HEK293 (cell line): ENCODE measurements at regions not wholly inside any gene's neighbourhood (a gene's known extent, or its start where the extent isn't known, plus 50 kb on each side); places are given as distances from the start of the nearest gene placed in this dataset.

Experiments
- CTCF ChIA-PET: fragments of 350-600 bp; formaldehyde crosslinking; extraction: SDS; loops from one replicate; lab custom pipeline; 2021; ENCODE audit warnings: antibody characterized with exemption; lab: Yijun Ruan, JAX
- POLR2A ChIA-PET: fragments of 300-600 bp; formaldehyde crosslinking; extraction: SDS; loops from one replicate; lab custom pipeline; 2020; ENCODE audit warnings: antibody characterized with exemption, inconsistent platforms; lab: Yijun Ruan, JAX
- H3K27ac ChIP-seq: fragments of 200-500 bp; sonication (Bioruptor generic); 2 replicates; pipeline ENCODE4 v1.5.1; 2014; ENCODE audit warnings: low read depth, low read length, control low read depth, inconsistent platforms; ENCODE audit errors: extremely low read depth
- H3K36me3 ChIP-seq, 2 experiments: fragments of 200-500 bp in 1 of 2; sonication (Bioruptor generic) in 1 of 2; 1 replicate in 1 of 2; 2 replicates in 1 of 2; pipeline ENCODE4 v1.5.1; 2014 to 2017; ENCODE audit warnings: inconsistent platforms in 2 of 2, low read length in 2 of 2; ENCODE audit not compliant: control insufficient read depth in 2 of 2, insufficient read depth in 1 of 2
- H3K4me1 ChIP-seq: fragments of 200-500 bp; sonication (Bioruptor generic); 2 replicates; pipeline ENCODE4 v1.5.1; 2014; ENCODE audit warnings: mild to moderate bottlenecking, low read length, inconsistent platforms; ENCODE audit not compliant: control insufficient read depth, insufficient read depth
- H3K4me3 ChIP-seq: 2 replicates; pipeline ENCODE4 v1.5.1; 2011; ENCODE audit warnings: low read depth, mild to moderate bottlenecking, control low read depth, low read length, moderate library complexity
- H3K9me3 ChIP-seq: fragments of 200-500 bp; sonication (Bioruptor generic); 2 replicates; pipeline ENCODE4 v1.5.1; 2014; ENCODE audit warnings: low read depth, low read length, inconsistent platforms; ENCODE audit not compliant: control insufficient read depth, insufficient read depth
- FEZF1 ChIP-seq: fragments of 450-650 bp; formaldehyde crosslinking; IDR thresholded peaks from 2 replicates; pipeline ENCODE4 v1.5.1; 2016; ENCODE audit warnings: missing biosample characterization, missing genetic modification characterization
- IKZF3 ChIP-seq: fragments of 450-650 bp; IDR thresholded peaks from 2 replicates; pipeline ENCODE4 v1.5.0; 2018; ENCODE audit warnings: missing biosample characterization, mild to moderate bottlenecking, missing genetic modification characterization, moderate library complexity
- OVOL3 ChIP-seq: fragments of 450-650 bp; formaldehyde crosslinking; IDR thresholded peaks from 2 replicates; pipeline ENCODE4 v1.5.1; 2016; ENCODE audit warnings: missing biosample characterization, missing genetic modification characterization
- PRDM1 ChIP-seq: fragments of 450-650 bp; formaldehyde crosslinking; IDR thresholded peaks from 2 replicates; pipeline ENCODE4; 2016; ENCODE audit warnings: missing biosample characterization, missing genetic modification characterization
- SETDB1 ChIP-seq: IDR thresholded peaks from one replicate; pipeline ENCODE4 v1.6.1; 2017; ENCODE audit warnings: mild to moderate bottlenecking, low read length, moderate library complexity, mixed read lengths; ENCODE audit not compliant: insufficient read length
- SP2 ChIP-seq: fragments of 450-650 bp; formaldehyde crosslinking; IDR thresholded peaks from 2 replicates; pipeline ENCODE4 v1.5.1; 2016; ENCODE audit warnings: missing biosample characterization, missing genetic modification characterization
- ZBTB21 ChIP-seq: fragments of 450-650 bp; formaldehyde crosslinking; IDR thresholded peaks from 2 replicates; pipeline ENCODE4 v1.5.1; 2017; ENCODE audit warnings: missing biosample characterization, missing genetic modification characterization
- ZNF10 ChIP-seq: fragments of 450-650 bp; formaldehyde crosslinking; IDR thresholded peaks from 2 replicates; pipeline ENCODE4 v1.5.1; 2017; ENCODE audit warnings: missing biosample characterization, missing genetic modification characterization
- ZNF121 ChIP-seq: fragments of 450-650 bp; formaldehyde crosslinking; IDR thresholded peaks from 2 replicates; pipeline ENCODE4 v1.5.1; 2016; ENCODE audit warnings: missing biosample characterization, missing genetic modification characterization
- ZNF140 ChIP-seq: fragments of 450-650 bp; formaldehyde crosslinking; IDR thresholded peaks from 2 replicates; pipeline ENCODE4 v1.5.1; 2016; ENCODE audit warnings: missing biosample characterization, missing genetic modification characterization
- ZNF19 ChIP-seq: fragments of 450-650 bp; formaldehyde crosslinking; IDR thresholded peaks from 2 replicates; pipeline ENCODE4; 2016; ENCODE audit warnings: missing biosample characterization, missing genetic modification characterization, low read depth
- ZNF311 ChIP-seq: fragments of 450-650 bp; formaldehyde crosslinking; IDR thresholded peaks from 2 replicates; pipeline ENCODE4 v1.5.1; 2017; ENCODE audit warnings: missing biosample characterization, missing genetic modification characterization, borderline replicate concordance
- ZNF660 ChIP-seq: fragments of 450-650 bp; IDR thresholded peaks from 2 replicates; pipeline ENCODE4 v1.5.1; 2018; ENCODE audit warnings: missing biosample characterization, mild to moderate bottlenecking, missing genetic modification characterization
- TF ChIP-seq, protein P1 (sequence below): fragments of 450-650 bp; formaldehyde crosslinking; IDR thresholded peaks from 2 replicates; pipeline ENCODE4 v1.5.1; 2016; ENCODE audit warnings: missing biosample characterization, missing genetic modification characterization
- TF ChIP-seq, protein P2 (sequence below): fragments of 450-650 bp; formaldehyde crosslinking; IDR thresholded peaks from 2 replicates; pipeline ENCODE4 v1.5.1; 2017; ENCODE audit warnings: missing biosample characterization, missing genetic modification characterization
- TF ChIP-seq, protein P3 (sequence below): fragments of 450-650 bp; formaldehyde crosslinking; IDR thresholded peaks from 2 replicates; pipeline ENCODE4 v1.5.1; 2016; ENCODE audit warnings: missing biosample characterization, missing genetic modification characterization

DNA sequence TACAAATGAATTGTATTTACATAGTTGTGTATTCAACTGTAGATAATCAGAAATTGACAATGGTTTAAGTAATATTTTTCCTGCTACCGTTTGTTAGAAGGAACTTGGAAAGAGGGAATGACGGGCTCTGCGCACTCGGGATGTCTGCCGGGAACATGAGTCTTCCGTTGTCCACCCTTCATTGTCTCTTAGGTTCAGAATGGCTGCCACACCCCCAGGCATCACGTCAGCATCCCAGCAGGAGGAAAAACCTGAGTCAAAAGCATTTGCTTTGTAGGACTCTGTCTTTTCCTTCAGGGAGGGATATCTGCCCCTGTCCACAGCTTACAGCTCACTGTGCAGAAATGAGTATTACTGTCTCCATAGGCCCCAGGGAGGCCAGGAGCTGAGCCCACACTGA lies 331.2 kb downstream of the THBS2 start:
- TF ChIP-seq SETDB1 = peak; percentile 63
- TF ChIP-seq ZNF10 (tag by site-specific recombination) = no peak

DNA sequence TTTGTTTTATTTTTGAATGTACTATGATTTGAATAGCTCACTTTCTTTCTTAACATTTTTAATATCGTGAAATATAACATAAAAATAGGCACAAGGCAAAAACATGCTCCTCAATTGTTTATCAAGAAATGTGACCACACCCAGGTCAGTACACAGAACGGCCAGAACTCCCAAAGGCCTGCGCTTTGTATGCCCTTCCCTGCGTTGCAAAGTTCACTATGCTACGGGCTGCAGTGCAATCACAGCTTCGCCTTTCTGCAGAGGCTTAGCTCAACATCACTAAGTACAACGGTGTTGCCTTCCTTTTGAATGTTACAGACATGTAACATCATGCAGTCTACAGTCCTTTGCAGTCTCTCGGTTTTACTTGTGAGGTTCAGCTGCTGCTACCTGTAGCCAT lies 333.4 kb downstream of the THBS2 start:
- H3K4me3 ChIP-seq = no peak overlapping the region
- H3K36me3 ChIP-seq = no peaks in the 10 kb centered on the region
- TF ChIP-seq, protein P1, sequence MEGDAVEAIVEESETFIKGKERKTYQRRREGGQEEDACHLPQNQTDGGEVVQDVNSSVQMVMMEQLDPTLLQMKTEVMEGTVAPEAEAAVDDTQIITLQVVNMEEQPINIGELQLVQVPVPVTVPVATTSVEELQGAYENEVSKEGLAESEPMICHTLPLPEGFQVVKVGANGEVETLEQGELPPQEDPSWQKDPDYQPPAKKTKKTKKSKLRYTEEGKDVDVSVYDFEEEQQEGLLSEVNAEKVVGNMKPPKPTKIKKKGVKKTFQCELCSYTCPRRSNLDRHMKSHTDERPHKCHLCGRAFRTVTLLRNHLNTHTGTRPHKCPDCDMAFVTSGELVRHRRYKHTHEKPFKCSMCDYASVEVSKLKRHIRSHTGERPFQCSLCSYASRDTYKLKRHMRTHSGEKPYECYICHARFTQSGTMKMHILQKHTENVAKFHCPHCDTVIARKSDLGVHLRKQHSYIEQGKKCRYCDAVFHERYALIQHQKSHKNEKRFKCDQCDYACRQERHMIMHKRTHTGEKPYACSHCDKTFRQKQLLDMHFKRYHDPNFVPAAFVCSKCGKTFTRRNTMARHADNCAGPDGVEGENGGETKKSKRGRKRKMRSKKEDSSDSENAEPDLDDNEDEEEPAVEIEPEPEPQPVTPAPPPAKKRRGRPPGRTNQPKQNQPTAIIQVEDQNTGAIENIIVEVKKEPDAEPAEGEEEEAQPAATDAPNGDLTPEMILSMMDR = no peak
- TF ChIP-seq OVOL3 (tag by site-specific recombination) (no peak), FEZF1 (no peak), ZNF19 (tag by site-specific recombination) (no peak), PRDM1 (no peak), ZBTB21 (tag by site-specific recombination) (no peak), ZNF121 (tag by site-specific recombination) (no peak), ZNF140 (tag by site-specific recombination) (no peak), IKZF3 (tag by site-specific recombination) (no peak), ZNF660 (tag by site-specific recombination) (no peak)
- TF ChIP-seq, protein P2, sequence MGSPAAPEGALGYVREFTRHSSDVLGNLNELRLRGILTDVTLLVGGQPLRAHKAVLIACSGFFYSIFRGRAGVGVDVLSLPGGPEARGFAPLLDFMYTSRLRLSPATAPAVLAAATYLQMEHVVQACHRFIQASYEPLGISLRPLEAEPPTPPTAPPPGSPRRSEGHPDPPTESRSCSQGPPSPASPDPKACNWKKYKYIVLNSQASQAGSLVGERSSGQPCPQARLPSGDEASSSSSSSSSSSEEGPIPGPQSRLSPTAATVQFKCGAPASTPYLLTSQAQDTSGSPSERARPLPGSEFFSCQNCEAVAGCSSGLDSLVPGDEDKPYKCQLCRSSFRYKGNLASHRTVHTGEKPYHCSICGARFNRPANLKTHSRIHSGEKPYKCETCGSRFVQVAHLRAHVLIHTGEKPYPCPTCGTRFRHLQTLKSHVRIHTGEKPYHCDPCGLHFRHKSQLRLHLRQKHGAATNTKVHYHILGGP (tag by site-specific recombination) = no peak
- TF ChIP-seq, protein P3, sequence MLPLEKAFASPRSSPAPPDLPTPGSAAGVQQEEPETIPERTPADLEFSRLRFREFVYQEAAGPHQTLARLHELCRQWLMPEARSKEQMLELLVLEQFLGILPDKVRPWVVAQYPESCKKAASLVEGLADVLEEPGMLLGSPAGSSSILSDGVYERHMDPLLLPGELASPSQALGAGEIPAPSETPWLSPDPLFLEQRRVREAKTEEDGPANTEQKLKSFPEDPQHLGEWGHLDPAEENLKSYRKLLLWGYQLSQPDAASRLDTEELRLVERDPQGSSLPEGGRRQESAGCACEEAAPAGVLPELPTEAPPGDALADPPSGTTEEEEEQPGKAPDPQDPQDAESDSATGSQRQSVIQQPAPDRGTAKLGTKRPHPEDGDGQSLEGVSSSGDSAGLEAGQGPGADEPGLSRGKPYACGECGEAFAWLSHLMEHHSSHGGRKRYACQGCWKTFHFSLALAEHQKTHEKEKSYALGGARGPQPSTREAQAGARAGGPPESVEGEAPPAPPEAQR (tag by site-specific recombination) = no peak
- CTCF ChIA-PET = no interaction called here
- no peak overlapping the region for H3K27ac ChIP-seq
- POLR2A ChIA-PET = no interaction called here
- H3K4me1 ChIP-seq = no peaks in the 10 kb centered on the region
- H3K9me3 ChIP-seq = no peaks in the 10 kb centered on the region

More for the DNA sequence above, 331.2 kb downstream of the THBS2 start:
- Histone ChIP-seq H3K4me3 (no peak overlapping the region), H3K9me3 (no peaks in the 10 kb centered on the region), H3K36me3 (no peaks in the 10 kb centered on the region), H3K27ac (no peak overlapping the region), H3K4me1 (no peaks in the 10 kb centered on the region)
- CTCF ChIA-PET = interaction anchor here (0.6 kb wide), 1 partner anchor 590 kb away, joined by 3 read pairs; no protein-coding TSS in a partner anchor
- POLR2A ChIA-PET = no interaction called here

DNA sequence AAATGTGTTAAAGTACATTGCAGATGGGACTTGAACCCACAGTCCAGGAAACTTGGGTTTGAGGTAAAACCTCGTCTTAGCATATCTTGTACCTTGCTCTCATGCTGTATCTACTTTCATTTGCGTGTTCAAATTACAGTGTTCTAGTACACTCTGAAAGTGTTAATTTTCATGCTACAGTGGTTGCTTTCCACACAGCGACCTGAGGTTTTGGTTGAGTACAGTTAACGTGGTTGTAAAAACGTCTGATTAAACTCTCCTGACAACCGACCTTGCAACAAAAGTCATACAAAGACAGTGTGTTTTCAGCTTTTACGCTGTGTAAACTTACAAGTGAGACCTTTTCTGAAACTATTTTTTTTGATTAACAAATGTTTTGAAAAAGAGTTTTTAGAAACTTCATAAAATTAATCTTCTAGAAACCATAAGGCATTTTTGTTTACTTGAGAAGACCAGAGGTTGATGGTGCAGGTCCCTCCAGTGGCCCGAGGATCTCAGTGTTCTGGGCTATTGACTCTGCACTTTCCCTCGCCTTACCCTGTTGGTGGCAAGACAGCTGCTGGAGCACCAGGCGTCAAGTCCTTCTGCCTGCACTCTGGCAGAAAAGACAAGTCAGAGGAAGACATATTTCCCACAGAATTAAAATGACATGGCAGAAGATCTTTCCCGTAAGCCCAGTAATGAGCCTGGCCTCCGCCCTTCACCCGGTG lies 334.0 kb downstream of the THBS2 start:
- ChIA-PET CTCF (interaction anchor here (0.6 kb wide), 1 partner anchor 25 kb away, joined by 7 read pairs; no protein-coding TSS in a partner anchor), POLR2A (no interaction called here)
- TF ChIP-seq ZNF311 (tag by site-specific recombination) (no peak), SP2 (tag by site-specific recombination) (no peak)

More for the DNA sequence above, 334.0 kb downstream of the THBS2 start:
- H3K27ac ChIP-seq = no peak overlapping the region
- no peaks in the 10 kb centered on the region for H3K4me1 ChIP-seq
- H3K36me3 ChIP-seq = no peaks in the 10 kb centered on the region
- no peaks in the 10 kb centered on the region for H3K9me3 ChIP-seq
- H3K4me3 ChIP-seq = no peak overlapping the region
